Mucosa of rectum (tissue), 2 donors: ENCODE measurements at regions not wholly inside any gene's neighbourhood (a gene's known extent, or its start where the extent isn't known, plus 50 kb on each side); places are given as distances from the start of the nearest gene placed in this dataset.
"Not testable (repeated sequence)": the region's sequence is repeated elsewhere in the genome, so short reads cannot be mapped to it uniquely, and the experiment has no call there.

Source experiments
- H3K27ac ChIP-seq, 2 donors: one replicate each; pipeline ENCODE4 v1.7.0; 2013; ENCODE audit warnings: inconsistent platforms in 2 of 2, low read depth in 2 of 2, low read length in 2 of 2
- H3K27me3 ChIP-seq, 2 donors: one replicate each; pipeline ENCODE4 v1.7.0; 2013; ENCODE audit warnings: low read length in 2 of 2; ENCODE audit not compliant: control insufficient read depth in 2 of 2, insufficient read depth in 2 of 2
- H3K36me3 ChIP-seq, 2 donors: one replicate each; pipeline ENCODE4 v1.7.0; 2013; ENCODE audit warnings: low read length in 2 of 2; ENCODE audit not compliant: control insufficient read depth in 2 of 2, insufficient read depth in 2 of 2
- H3K4me1 ChIP-seq, 2 donors: one replicate each; pipeline ENCODE4 v1.7.0; 2013; ENCODE audit warnings: low read length in 2 of 2, mild to moderate bottlenecking in 1 of 2; ENCODE audit not compliant: control insufficient read depth in 2 of 2, insufficient read depth in 2 of 2
- H3K4me3 ChIP-seq, 2 donors: one replicate each; pipeline ENCODE4 v1.7.0; 2013; ENCODE audit warnings: low read length in 2 of 2
- H3K9ac ChIP-seq, 2 donors: one replicate each; pipeline ENCODE4 v1.7.0; 2013; ENCODE audit warnings: low read length in 2 of 2, low read depth in 1 of 2, mild to moderate bottlenecking in 1 of 2
- H3K9me3 ChIP-seq, 2 donors: one replicate each; pipeline ENCODE4 v1.7.0; 2013; ENCODE audit warnings: low read length in 2 of 2; ENCODE audit not compliant: control insufficient read depth in 2 of 2
- donor health status: healthy.
- donor health status: Normal muscosa, but diverticular disease.

- H3K9me3 ChIP-seq = no peaks in the 10 kb centered on the region
- no peaks in the 10 kb centered on the region for H3K36me3 ChIP-seq
- no peak overlapping the region for H3K27ac ChIP-seq
- no peaks in the 10 kb centered on the region for H3K27me3 ChIP-seq
- H3K4me1 ChIP-seq = no peaks in the 10 kb centered on the region
- no peak overlapping the region for H3K9ac ChIP-seq
- H3K4me3 ChIP-seq = no peak overlapping the region
These were observed 372.9 kb downstream of the RMST start for GRCh38 chr12:97835541-97835940.

GRCh38 chr12:97837401-97837800 is 374.8 kb downstream of the RMST start:
- no peak overlapping the region for H3K27ac ChIP-seq
- H3K27me3 ChIP-seq = no peaks in the 10 kb centered on the region
- H3K4me1 ChIP-seq = no peaks in the 10 kb centered on the region
- H3K4me3 ChIP-seq = no peak overlapping the region
- H3K9ac ChIP-seq = no peak overlapping the region
- H3K9me3 ChIP-seq = no peaks in the 10 kb centered on the region
- no peaks in the 10 kb centered on the region for H3K36me3 ChIP-seq

GRCh38 chr12:97848051-97848450 is 385.4 kb downstream of the RMST start:
- H3K27ac ChIP-seq = no peak overlapping the region
- H3K4me3 ChIP-seq = no peak overlapping the region
- H3K27me3 ChIP-seq = no peaks in the 10 kb centered on the region
- no peaks in the 10 kb centered on the region for H3K4me1 ChIP-seq
- no peaks in the 10 kb centered on the region for H3K36me3 ChIP-seq
- no peak overlapping the region for H3K9ac ChIP-seq
- H3K9me3 ChIP-seq = peaks cover 0 to 3% of the 10 kb centered on the region in 2 donors

GRCh38 chr12:97854477-97854876 is 391.9 kb downstream of the RMST start:
- H3K9ac ChIP-seq = no peak overlapping the region
- no peak overlapping the region for H3K4me3 ChIP-seq
- H3K27ac ChIP-seq = no peak overlapping the region

GRCh38 chr12:97862072-97862471 is 399.5 kb downstream of the RMST start:
- Histone ChIP-seq H3K4me3 (no peak overlapping the region), H3K4me1 (no peaks in the 10 kb centered on the region), H3K27ac (no peak overlapping the region), H3K9me3 (peaks cover 0 to 7% of the 10 kb centered on the region in 2 donors), H3K9ac (no peak overlapping the region), H3K36me3 (no peaks in the 10 kb centered on the region), H3K27me3 (no peaks in the 10 kb centered on the region)

More at GRCh38 chr12:97854477-97854876, 391.9 kb downstream of the RMST start:
- Histone ChIP-seq H3K9me3 (no peaks in the 10 kb centered on the region), H3K36me3 (no peaks in the 10 kb centered on the region), H3K27me3 (no peaks in the 10 kb centered on the region), H3K4me1 (no peaks in the 10 kb centered on the region)

- Histone ChIP-seq H3K36me3 (no peaks in the 10 kb centered on the region), H3K9me3 (peaks cover 0 to 5% of the 10 kb centered on the region in 2 donors), H3K4me3 (no peak overlapping the region), H3K27me3 (no peaks in the 10 kb centered on the region), H3K4me1 (no peaks in the 10 kb centered on the region), H3K27ac (no peak overlapping the region), H3K9ac (no peak overlapping the region)
These were observed 412.5 kb downstream of the RMST start for GRCh38 chr12:97875064-97875463.

GRCh38 chr12:97876780-97877179 is 414.2 kb downstream of the RMST start:
- Histone ChIP-seq H3K4me1 (no peaks in the 10 kb centered on the region), H3K36me3 (no peaks in the 10 kb centered on the region), H3K9me3 (peaks cover 0 to 5% of the 10 kb centered on the region in 2 donors), H3K4me3 (no peak overlapping the region), H3K27ac (no peak overlapping the region), H3K27me3 (no peaks in the 10 kb centered on the region), H3K9ac (no peak overlapping the region)

GRCh38 chr12:97877404-97877803 is 414.8 kb downstream of the RMST start:
- Histone ChIP-seq H3K36me3 (no peaks in the 10 kb centered on the region), H3K4me1 (no peaks in the 10 kb centered on the region), H3K4me3 (no peak overlapping the region), H3K27ac (no peak overlapping the region), H3K27me3 (no peaks in the 10 kb centered on the region), H3K9me3 (peaks cover 0 to 5% of the 10 kb centered on the region in 2 donors), H3K9ac (no peak overlapping the region)

- Histone ChIP-seq H3K9ac (no peak overlapping the region), H3K4me3 (no peak overlapping the region), H3K36me3 (no peaks in the 10 kb centered on the region), H3K27ac (no peak overlapping the region), H3K4me1 (no peaks in the 10 kb centered on the region), H3K27me3 (no peaks in the 10 kb centered on the region), H3K9me3 (no peaks in the 10 kb centered on the region)
These were observed 424.0 kb downstream of the RMST start for GRCh38 chr12:97886511-97887176.

GRCh38 chr12:97897881-97898280 is 435.3 kb downstream of the RMST start:
- not testable (repeated sequence) for H3K4me1 ChIP-seq, H3K27ac ChIP-seq, H3K36me3 ChIP-seq, H3K27me3 ChIP-seq, H3K9ac ChIP-seq, H3K4me3 ChIP-seq, H3K9me3 ChIP-seq
